Activated CD4-positive, alpha-beta memory T cell treated with anti-CD3 and anti-CD28 coated beads for 36 hours (primary cell): ENCODE measurements at regions not wholly inside any gene's neighbourhood (a gene's known extent, or its start where the extent isn't known, plus 50 kb on each side); places are given as distances from the start of the nearest gene placed in this dataset.
"Not testable (repeated sequence)": the region's sequence is repeated elsewhere in the genome, so short reads cannot be mapped to it uniquely, and the experiment has no call there.

ENCODE experiments used
- CTCF ChIA-PET: fragments of 350-600 bp; sonication (Branson Sonifier 250); formaldehyde crosslinking; loops from one replicate; lab custom pipeline; 2021; ENCODE audit warnings: antibody characterized with exemption, inconsistent platforms; lab: Charles Lee
- POLR2A ChIA-PET: fragments of 350-600 bp; sonication (Branson Sonifier 250); formaldehyde crosslinking; loops from one replicate; lab custom pipeline; 2021; ENCODE audit warnings: antibody characterized with exemption; lab: Charles Lee
- DNase-seq: peaks from one replicate; pipeline ENCODE4 v3.0.0-alpha.2; 2020
- H3K27ac Mint-ChIP-seq: one replicate; pipeline ENCODE4 v1.8.0; 2021; ENCODE audit warnings: mixed read lengths
- H3K27me3 Mint-ChIP-seq: one replicate; pipeline ENCODE4 v1.8.0; 2021; ENCODE audit warnings: mixed read lengths
- H3K36me3 Mint-ChIP-seq: one replicate; pipeline ENCODE4 v1.8.0; 2021; ENCODE audit warnings: mixed read lengths
- H3K4me1 Mint-ChIP-seq: one replicate; pipeline ENCODE4 v1.8.0; 2021; ENCODE audit warnings: low read depth, mixed read lengths
- H3K4me3 Mint-ChIP-seq: one replicate; pipeline ENCODE4 v1.8.0; 2021; ENCODE audit warnings: mild to moderate bottlenecking, mixed read lengths
- H3K9me3 Mint-ChIP-seq: one replicate; pipeline ENCODE4 v1.8.0; 2021; ENCODE audit warnings: mixed read lengths
- intact Hi-C: fragments of 100-400 bp; cut with micrococcal nuclease; formaldehyde crosslinking; loops from one replicate; pipeline ENCODE4 v1.15.1; 2023

DNA sequence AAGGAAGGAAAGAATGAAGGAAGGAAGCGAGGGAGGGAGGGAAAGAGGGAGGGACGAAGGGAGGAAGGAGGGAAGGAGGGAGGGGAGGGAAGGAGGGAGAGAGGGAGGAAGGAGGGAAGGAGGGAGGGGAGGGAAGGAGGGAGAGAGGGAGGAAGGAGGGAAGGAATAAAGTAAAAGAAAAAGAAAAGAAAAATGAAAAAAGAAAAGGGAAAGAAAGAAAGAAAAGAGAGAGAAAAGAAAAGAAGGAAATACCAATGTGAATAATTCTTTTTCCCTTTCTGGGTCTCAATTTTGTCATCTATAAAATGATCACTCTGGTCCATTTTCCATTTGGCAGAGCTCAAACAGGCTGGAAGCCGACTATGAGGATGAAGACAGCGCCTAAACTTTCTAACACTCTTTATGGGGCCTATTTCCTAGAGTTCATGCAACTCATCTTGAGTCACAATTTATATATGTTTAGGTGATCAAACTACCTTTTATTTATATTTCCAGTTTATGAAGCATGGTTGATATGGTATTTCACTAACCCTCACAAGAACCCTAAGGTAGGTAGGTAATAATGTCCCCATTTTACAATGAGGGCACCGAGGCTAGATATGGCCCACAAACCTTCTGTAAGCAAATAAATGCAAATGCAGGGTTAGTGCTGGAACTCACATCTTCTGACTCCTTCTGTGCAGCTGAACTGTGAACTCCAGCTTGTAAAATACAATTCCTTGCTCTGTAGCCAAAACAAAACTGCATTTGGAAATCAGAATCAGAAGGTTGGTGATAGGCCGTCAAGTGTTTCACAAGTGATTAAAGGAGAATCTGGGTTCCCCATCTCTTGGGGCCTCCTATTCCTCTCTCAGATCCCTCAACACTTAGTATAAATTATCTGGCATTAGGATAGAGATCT is 434.3 kb downstream of the ETS1 start:
- H3K4me1 Mint-ChIP-seq = peaks cover 8% of the 10 kb centered on the region
- H3K4me3 Mint-ChIP-seq = no peak overlapping the region
- no peaks in the 10 kb centered on the region for H3K9me3 Mint-ChIP-seq
- ChIA-PET CTCF (interaction anchor here (1.0 kb wide), 1 partner anchor 121 kb away, joined by 3 read pairs; no protein-coding TSS in a partner anchor), POLR2A (no interaction called here)
- H3K27ac Mint-ChIP-seq = no peak overlapping the region
- no peaks in the 10 kb centered on the region for H3K36me3 Mint-ChIP-seq
- intact Hi-C loops = loop anchor here (1.0 to 10.0 kb wide), 2 partner anchors 122 to 812 kb away; no protein-coding TSS in a partner anchor
- H3K27me3 Mint-ChIP-seq = no peaks in the 10 kb centered on the region
- no peak for DNase-seq

DNA sequence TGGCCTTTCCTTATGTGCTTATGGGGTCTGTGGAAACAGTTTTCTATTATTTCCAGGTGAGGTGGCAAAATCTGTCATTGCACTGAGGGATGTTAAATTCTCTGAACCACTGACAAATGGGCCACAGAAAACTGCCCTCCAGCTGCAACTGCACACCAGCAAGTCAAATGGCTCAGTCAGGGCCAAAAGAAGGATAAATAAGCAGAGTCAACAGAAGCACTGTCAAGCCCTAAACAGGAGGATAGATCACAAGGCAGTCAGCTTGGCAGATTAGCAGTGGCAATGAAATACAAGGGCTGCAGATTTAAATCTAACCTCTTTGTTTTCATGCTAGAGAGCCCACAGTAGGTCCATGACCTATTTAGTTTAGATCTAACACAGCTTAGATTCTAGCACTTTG is 435.6 kb downstream of the ETS1 start:
- no peak overlapping the region for H3K4me3 Mint-ChIP-seq
- no peak for DNase-seq
- no peaks in the 10 kb centered on the region for H3K27me3 Mint-ChIP-seq
- POLR2A ChIA-PET = interaction anchor here (0.6 kb wide), 1 partner anchor 81 kb away, joined by 4 read pairs; no protein-coding TSS in a partner anchor
- no peak overlapping the region for H3K27ac Mint-ChIP-seq
- CTCF ChIA-PET = interaction anchor here (1.2 to 1.6 kb wide), 2 partner anchors 21 to 104 kb away, joined by 4 read pairs; no protein-coding TSS in a partner anchor
- no peaks in the 10 kb centered on the region for H3K9me3 Mint-ChIP-seq
- no peaks in the 10 kb centered on the region for H3K36me3 Mint-ChIP-seq
- no peaks in the 10 kb centered on the region for H3K4me1 Mint-ChIP-seq
- intact Hi-C loops = loop anchor here (10.0 kb wide), 1 partner anchor 813 kb away; no protein-coding TSS in a partner anchor

DNA sequence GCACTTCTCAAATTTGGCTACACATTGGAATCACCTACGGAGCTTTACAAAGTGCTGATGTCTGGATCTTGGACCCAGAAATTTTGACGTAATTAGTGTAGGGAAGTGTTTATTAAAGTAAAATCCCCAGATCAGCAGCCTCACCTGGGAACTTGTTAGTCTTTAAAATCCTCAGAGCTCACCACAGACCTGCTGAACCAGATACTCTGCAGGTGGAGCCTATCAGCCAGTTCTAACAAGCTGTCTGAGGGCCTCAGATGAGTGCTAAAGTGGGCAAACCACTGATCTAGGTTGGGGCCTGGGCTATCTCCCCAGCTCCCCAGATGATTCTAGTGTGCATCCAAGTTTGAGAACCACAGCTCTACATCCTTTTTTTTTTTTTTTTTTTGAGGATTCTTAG is 436.0 kb downstream of the ETS1 start:
- H3K36me3 Mint-ChIP-seq = no peaks in the 10 kb centered on the region
- no peaks in the 10 kb centered on the region for H3K27me3 Mint-ChIP-seq
- H3K4me1 Mint-ChIP-seq = no peaks in the 10 kb centered on the region
- no peak overlapping the region for H3K4me3 Mint-ChIP-seq
- H3K27ac Mint-ChIP-seq = no peak overlapping the region
- H3K9me3 Mint-ChIP-seq = no peaks in the 10 kb centered on the region
- ChIA-PET CTCF (interaction anchor here (0.7 to 1.6 kb wide), 5 partner anchors 21 to 697 kb away, joined by 3 to 4 read pairs (median 4); no protein-coding TSS in a partner anchor), POLR2A (interaction anchor here (0.6 kb wide), 1 partner anchor 81 kb away, joined by 4 read pairs; no protein-coding TSS in a partner anchor)
- intact Hi-C loops = loop anchor here (10.0 kb wide), 1 partner anchor 813 kb away; no protein-coding TSS in a partner anchor
- no peak for DNase-seq

DNA sequence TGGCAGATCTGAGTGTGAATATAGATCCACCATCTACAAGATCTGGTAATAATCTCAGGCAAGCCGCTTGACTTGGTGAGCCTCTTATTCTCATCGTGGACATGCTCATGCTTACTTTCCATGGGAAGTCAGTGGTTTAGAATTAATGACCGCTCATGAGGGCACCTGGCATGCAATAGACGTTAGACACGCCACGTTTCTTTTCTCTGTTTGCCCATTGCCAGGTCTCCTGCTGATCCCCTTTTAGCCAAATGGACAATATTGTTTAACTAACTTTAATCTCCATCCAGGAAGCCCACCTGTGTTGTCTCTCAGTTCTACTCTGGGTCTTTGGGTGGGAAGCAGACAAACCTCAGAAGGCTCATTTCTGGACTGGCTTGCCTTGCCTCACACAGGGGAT is 439.1 kb downstream of the ETS1 start:
- H3K27me3 Mint-ChIP-seq = no peaks in the 10 kb centered on the region
- no peak overlapping the region for H3K27ac Mint-ChIP-seq
- CTCF ChIA-PET = interaction anchor here (1.2 to 1.8 kb wide), 2 partner anchors 9 to 10 kb away, joined by 4 to 5 read pairs; no protein-coding TSS in a partner anchor
- no peaks in the 10 kb centered on the region for H3K4me1 Mint-ChIP-seq
- intact Hi-C loops = no loop called here
- H3K9me3 Mint-ChIP-seq = peaks cover 2% of the 10 kb centered on the region
- H3K36me3 Mint-ChIP-seq = no peaks in the 10 kb centered on the region
- DNase-seq = no peak
- POLR2A ChIA-PET = no interaction called here
- H3K4me3 Mint-ChIP-seq = no peak overlapping the region

DNA sequence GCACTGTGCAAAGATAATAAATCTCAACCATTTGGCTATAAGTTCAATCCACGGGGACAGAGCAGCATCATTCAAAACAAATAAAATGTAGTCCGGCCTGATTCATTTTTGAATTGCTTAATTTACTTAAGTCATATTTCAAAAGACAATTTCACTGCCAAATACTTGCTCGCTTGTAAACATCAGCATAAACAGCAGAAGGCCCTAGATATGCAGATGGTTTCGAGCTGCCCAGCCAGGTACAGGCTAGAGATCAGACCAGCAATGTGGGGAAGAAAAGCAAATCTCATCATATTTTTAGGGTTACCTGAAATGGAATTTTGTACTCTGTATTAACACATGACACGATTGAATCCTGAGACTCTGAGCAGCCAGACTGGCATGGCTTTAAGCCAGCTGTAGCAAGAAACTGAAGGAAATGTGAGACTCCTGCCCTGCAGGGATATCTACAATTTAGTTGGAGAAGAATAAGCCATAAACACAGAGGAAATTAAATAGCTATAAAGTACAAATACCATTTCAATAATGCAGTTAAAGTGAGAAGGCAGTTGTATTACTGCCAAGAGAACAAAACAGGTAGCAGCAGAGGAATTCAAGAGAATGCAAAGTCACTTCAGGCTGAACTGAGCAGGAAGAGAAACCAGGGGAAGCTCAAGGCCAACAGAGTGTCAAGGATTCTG is 440.3 kb downstream of the ETS1 start:
- DNase-seq = no peak
- CTCF ChIA-PET = interaction anchor here (1.4 kb wide), 1 partner anchor 11 kb away, joined by 6 read pairs; no protein-coding TSS in a partner anchor
- Mint-ChIP-seq H3K27ac (no peak overlapping the region), H3K27me3 (no peaks in the 10 kb centered on the region), H3K9me3 (peaks cover 7% of the 10 kb centered on the region), H3K36me3 (peaks cover 2% of the 10 kb centered on the region), H3K4me3 (no peak overlapping the region), H3K4me1 (no peaks in the 10 kb centered on the region)
- intact Hi-C loops = no loop called here
- POLR2A ChIA-PET = no interaction called here

DNA sequence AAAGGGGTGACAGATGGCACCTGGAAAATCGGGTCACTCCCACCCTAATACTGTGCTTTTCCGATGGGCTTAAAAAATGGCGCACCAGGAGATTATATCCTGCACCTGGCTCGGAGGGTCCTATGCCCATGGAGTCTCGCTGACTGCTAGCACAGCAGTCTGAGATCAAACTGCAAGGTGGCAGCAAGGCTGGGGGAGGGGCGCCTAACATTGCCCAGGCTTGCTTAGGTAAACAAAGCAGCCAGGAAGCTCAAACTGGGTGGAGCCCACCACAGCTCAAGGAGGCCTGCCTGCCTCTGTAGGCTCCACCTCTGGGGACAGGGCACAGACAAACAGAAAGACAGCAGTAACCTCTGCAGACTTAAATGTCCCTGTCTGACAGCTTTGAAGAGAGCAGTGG is 447.1 kb downstream of the ETS1 start:
- H3K27ac Mint-ChIP-seq, DNase-seq, H3K4me3 Mint-ChIP-seq, intact Hi-C loops, H3K27me3 Mint-ChIP-seq, H3K36me3 Mint-ChIP-seq, H3K9me3 Mint-ChIP-seq, CTCF ChIA-PET, POLR2A ChIA-PET: not testable (repeated sequence)
- H3K4me1 Mint-ChIP-seq = peaks cover 12% of the 10 kb centered on the region

DNA sequence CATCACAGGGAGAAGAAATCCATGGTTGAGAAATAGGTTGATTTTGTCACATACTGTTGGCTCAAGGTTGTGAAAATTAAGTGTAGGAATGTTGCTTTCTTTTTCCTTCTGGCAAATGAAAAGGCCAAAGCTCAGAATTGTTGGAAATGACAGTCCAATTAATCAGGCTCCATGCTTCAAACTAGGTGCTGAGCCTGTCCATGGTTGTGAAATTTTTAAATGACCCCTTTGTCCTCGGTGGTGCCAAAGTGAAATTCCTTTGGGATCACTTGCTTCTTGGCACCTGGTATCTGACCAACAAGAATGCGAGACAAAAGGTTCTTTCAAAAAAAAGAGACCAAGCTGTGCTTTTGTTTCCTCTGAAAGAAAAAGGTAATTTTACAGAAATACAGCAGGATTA is 451.9 kb downstream of the ETS1 start:
- POLR2A ChIA-PET = no interaction called here
- CTCF ChIA-PET = no interaction called here

DNA sequence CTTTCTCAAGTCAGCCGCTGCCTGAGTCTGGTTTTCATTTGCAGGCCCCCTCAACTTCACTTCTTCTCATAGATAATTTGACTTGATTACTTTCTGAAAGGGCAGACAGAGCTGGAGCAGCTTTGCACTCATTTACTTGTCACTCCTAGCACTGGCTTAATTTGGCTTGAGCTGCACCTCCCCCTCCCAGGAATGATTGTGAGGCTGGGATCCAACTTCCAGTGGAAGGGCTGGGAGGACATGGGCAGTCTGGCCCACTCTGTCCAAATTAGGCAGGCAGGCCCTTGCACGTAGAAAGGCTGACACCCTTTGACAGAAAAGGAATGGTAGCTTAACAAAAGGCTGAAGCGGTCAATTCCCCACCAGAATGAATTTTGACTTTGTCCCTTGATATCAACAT is 453.9 kb downstream of the ETS1 start:
- ChIA-PET CTCF (interaction anchor here (1.3 to 3.4 kb wide), 2 partner anchors 24 to 101 kb away, joined by 4 to 12 read pairs; no protein-coding TSS in a partner anchor), POLR2A (no interaction called here)
- no peak for DNase-seq
- Mint-ChIP-seq H3K4me1 (no peaks in the 10 kb centered on the region), H3K27ac (no peak overlapping the region), H3K27me3 (no peaks in the 10 kb centered on the region), H3K36me3 (no peaks in the 10 kb centered on the region), H3K9me3 (no peaks in the 10 kb centered on the region), H3K4me3 (no peak overlapping the region)
- intact Hi-C loops = no loop called here

More for the DNA sequence above, 451.9 kb downstream of the ETS1 start:
- intact Hi-C loops = no loop called here
- Mint-ChIP-seq H3K36me3 (peaks cover 4% of the 10 kb centered on the region), H3K27me3 (no peaks in the 10 kb centered on the region), H3K4me1 (peaks cover 12% of the 10 kb centered on the region), H3K27ac (no peak overlapping the region), H3K9me3 (no peaks in the 10 kb centered on the region), H3K4me3 (no peak overlapping the region)
- DNase-seq = no peak

DNA sequence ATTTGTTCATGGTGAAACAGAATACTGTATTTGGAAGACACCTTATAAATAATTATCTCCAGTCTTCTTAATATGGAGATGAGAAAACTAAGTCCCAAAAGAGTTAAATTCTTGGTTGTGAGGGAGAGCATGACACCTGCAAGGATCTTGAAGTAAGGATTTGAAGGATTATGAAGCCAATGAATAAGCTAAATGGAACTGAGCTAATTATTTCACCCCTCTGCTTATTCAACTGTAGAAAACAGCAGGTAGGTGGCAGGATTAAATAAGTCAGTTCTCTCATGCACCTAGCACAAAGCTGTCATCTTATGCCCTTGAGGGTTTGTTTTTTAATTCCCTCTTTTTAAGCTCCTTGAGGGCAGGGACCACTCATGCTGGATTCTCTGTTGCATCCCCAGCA is 457.3 kb downstream of the ETS1 start:
- Mint-ChIP-seq H3K27me3 (no peaks in the 10 kb centered on the region), H3K4me3 (no peak overlapping the region), H3K4me1 (no peaks in the 10 kb centered on the region), H3K9me3 (no peaks in the 10 kb centered on the region), H3K27ac (no peak overlapping the region), H3K36me3 (no peaks in the 10 kb centered on the region)
- intact Hi-C loops = no loop called here
- ChIA-PET CTCF (interaction anchor here (1.2 to 1.5 kb wide), 2 partner anchors 28 to 64 kb away, joined by 3 to 8 read pairs; no protein-coding TSS in a partner anchor), POLR2A (no interaction called here)
- DNase-seq = no peak

DNA sequence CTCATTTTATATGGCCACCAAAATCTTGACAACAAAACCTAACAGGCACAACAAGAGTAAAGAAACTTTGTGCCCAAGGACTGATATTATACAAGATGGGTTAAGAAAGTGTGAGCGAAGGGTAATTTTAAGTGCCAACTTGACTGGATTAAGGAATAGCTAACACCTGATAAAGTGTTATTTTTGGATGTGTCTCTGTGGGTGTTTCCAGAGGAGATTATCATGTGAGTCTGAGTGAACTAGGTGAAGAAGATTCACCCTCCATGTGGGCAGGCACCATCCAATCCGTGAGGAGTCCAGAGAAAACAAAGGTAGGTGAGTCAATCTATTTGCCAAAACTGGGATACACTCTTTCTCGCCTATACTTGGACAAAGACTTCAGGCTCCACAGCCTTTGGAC is 461.6 kb downstream of the ETS1 start:
- H3K9me3 Mint-ChIP-seq = no peaks in the 10 kb centered on the region

DNA sequence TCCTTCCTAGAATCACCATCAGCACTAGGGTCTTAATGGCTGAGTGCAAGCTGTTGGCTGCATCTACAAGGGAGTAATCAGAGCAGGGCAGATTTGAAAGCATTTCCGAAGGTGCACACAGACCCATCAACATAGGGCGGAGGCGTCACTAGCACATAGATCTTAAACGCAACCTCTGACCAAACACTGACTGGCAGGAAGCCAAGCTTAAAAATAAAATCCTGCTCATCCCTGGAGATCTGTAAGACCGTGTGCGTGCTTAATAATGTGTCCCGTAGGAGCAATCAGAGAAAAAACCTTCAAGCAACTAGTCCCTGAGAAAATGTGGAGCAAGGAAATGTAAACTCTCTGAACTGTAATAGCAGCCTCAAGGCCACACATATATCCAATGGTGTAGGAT is 470.5 kb downstream of the ETS1 start:
- H3K27ac Mint-ChIP-seq = no peak overlapping the region
- POLR2A ChIA-PET = no interaction called here
- H3K9me3 Mint-ChIP-seq = peaks cover 6% of the 10 kb centered on the region
- intact Hi-C loops = no loop called here
- H3K4me1 Mint-ChIP-seq = no peaks in the 10 kb centered on the region
- H3K4me3 Mint-ChIP-seq = no peak overlapping the region
- DNase-seq = no peak
- CTCF ChIA-PET = interaction anchor here (1.5 kb wide), 1 partner anchor 41 kb away, joined by 8 read pairs; no protein-coding TSS in a partner anchor
- no peaks in the 10 kb centered on the region for H3K36me3 Mint-ChIP-seq
- H3K27me3 Mint-ChIP-seq = no peaks in the 10 kb centered on the region

More for the DNA sequence above, 461.6 kb downstream of the ETS1 start:
- H3K27me3 Mint-ChIP-seq = no peaks in the 10 kb centered on the region
- no peak overlapping the region for H3K4me3 Mint-ChIP-seq
- no peak overlapping the region for H3K27ac Mint-ChIP-seq
- no peak for DNase-seq
- ChIA-PET CTCF (no interaction called here), POLR2A (no interaction called here)
- no peaks in the 10 kb centered on the region for H3K4me1 Mint-ChIP-seq
- intact Hi-C loops = no loop called here
- H3K36me3 Mint-ChIP-seq = no peaks in the 10 kb centered on the region

DNA sequence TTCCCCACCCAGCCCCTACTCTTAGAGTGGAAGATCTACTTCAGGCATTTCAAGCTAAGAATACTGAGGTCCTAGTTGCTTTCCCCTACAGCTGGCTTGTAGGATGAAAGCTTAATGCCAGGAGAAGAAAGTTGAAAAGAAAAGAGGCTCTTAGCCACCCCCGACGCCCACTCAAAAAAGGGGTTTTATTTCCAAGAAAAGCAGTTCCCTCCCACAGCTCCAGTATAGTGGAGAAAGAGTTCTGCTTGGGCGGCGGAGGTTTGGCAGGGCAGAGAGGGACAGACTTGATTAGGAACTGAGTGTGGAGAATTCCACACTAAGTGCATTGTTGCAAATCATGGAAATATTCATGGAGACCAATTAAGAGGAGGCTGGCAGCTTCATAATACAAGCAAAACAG is 470.9 kb downstream of the ETS1 start:
- peaks cover 7% of the 10 kb centered on the region for H3K9me3 Mint-ChIP-seq
- DNase-seq = no peak
- no peaks in the 10 kb centered on the region for H3K27me3 Mint-ChIP-seq
- CTCF ChIA-PET = interaction anchor here (1.5 kb wide), 1 partner anchor 41 kb away, joined by 8 read pairs; no protein-coding TSS in a partner anchor
- H3K36me3 Mint-ChIP-seq = no peaks in the 10 kb centered on the region
- no peak overlapping the region for H3K4me3 Mint-ChIP-seq
- no peak overlapping the region for H3K27ac Mint-ChIP-seq
- no peaks in the 10 kb centered on the region for H3K4me1 Mint-ChIP-seq
- POLR2A ChIA-PET = no interaction called here
- intact Hi-C loops = no loop called here
